Left ventricle myocardium superior (tissue), 1 donor: ENCODE measurements at regions not wholly inside any gene's neighbourhood (a gene's known extent, or its start where the extent isn't known, plus 50 kb on each side); places are given as distances from the start of the nearest gene placed in this dataset.

Experiments
- ATAC-seq: fragments of 200-7000 bp; cut with Tn5 transposase; one replicate; pipeline ENCODE4 v1.9.1; 2020; ENCODE audit warnings: mild to moderate bottlenecking, moderate library complexity
- DNase-seq: peaks from one replicate; pipeline ENCODE4 v3.0.0-alpha.2; 2020
- intact Hi-C: fragments of 100-400 bp; cut with micrococcal nuclease; formaldehyde crosslinking; loops from one replicate; pipeline ENCODE4 v1.11.0; 2022
- donor health status: DM: no; HTN: yes; CAD: no; lungs with severe emphysema.

- ATAC-seq (no peak), DNase-seq (no peak)
- intact Hi-C loops: no loop called here
Observed at GRCh38 chr5:120974690-120975089, 510.6 kb downstream of the PRR16 start.

GRCh38 chr5:120982351-120982750 lies 518.3 kb downstream of the PRR16 start:
- ATAC-seq (no peak), DNase-seq (no peak)
- intact Hi-C loops: no loop called here

- ATAC-seq (no peak), DNase-seq (no peak)
- intact Hi-C loops: no loop called here
Observed at GRCh38 chr5:120985526-120985925, 521.4 kb downstream of the PRR16 start.

- no peak for DNase-seq
- no peak for ATAC-seq
- intact Hi-C loops: no loop called here
Observed at GRCh38 chr5:120988491-120988890, 524.4 kb downstream of the PRR16 start.

GRCh38 chr5:120988941-120989340 lies 524.8 kb downstream of the PRR16 start:
- intact Hi-C loops: no loop called here
- ATAC-seq (no peak), DNase-seq (no peak)

GRCh38 chr5:120991569-120991968 lies 527.5 kb downstream of the PRR16 start:
- ATAC-seq: no peak
- DNase-seq: no peak
- intact Hi-C loops: no loop called here

GRCh38 chr5:120994112-120994511 lies 530.0 kb downstream of the PRR16 start:
- ATAC-seq (no peak), DNase-seq (no peak)
- intact Hi-C loops: no loop called here

GRCh38 chr5:120999550-120999949 lies 535.5 kb downstream of the PRR16 start:
- intact Hi-C loops: no loop called here
- DNase-seq: no peak

GRCh38 chr5:121006217-121006616 lies 542.1 kb downstream of the PRR16 start:
- intact Hi-C loops: no loop called here
- DNase-seq (no peak), ATAC-seq (no peak)

More at GRCh38 chr5:120999550-120999949, 535.5 kb downstream of the PRR16 start:
- no peak for ATAC-seq

GRCh38 chr5:121008041-121008440 lies 543.9 kb downstream of the PRR16 start:
- intact Hi-C loops: no loop called here
- DNase-seq (no peak), ATAC-seq (no peak)

- ATAC-seq: no peak
- DNase-seq: no peak
- intact Hi-C loops: no loop called here
Observed at GRCh38 chr5:121009058-121009457, 545.0 kb downstream of the PRR16 start.

GRCh38 chr5:121018004-121018403 lies 553.9 kb downstream of the PRR16 start:
- DNase-seq: no peak
- intact Hi-C loops: no loop called here
- no peak for ATAC-seq

GRCh38 chr5:121019106-121019505 lies 555.0 kb downstream of the PRR16 start:
- ATAC-seq: no peak
- intact Hi-C loops: no loop called here
- no peak for DNase-seq

GRCh38 chr5:121019734-121020133 lies 555.6 kb downstream of the PRR16 start:
- DNase-seq (no peak), ATAC-seq (no peak)
- intact Hi-C loops: no loop called here

- ATAC-seq: no peak
- intact Hi-C loops: no loop called here
- no peak for DNase-seq
Observed at GRCh38 chr5:121021681-121022080, 557.6 kb downstream of the PRR16 start.

GRCh38 chr5:121024416-121025311 lies 560.6 kb downstream of the PRR16 start:
- intact Hi-C loops: no loop called here
- ATAC-seq: no peak
- DNase-seq: no peak

GRCh38 chr5:121025671-121026070 lies 561.6 kb downstream of the PRR16 start:
- ATAC-seq (no peak), DNase-seq (no peak)
- intact Hi-C loops: no loop called here

- intact Hi-C loops: no loop called here
- ATAC-seq: no peak
- no peak for DNase-seq
Observed at GRCh38 chr5:121027636-121028035, 563.5 kb downstream of the PRR16 start.

GRCh38 chr5:121029536-121030245 lies 565.6 kb downstream of the PRR16 start:
- intact Hi-C loops: no loop called here
- no peak for DNase-seq
- ATAC-seq: no peak

GRCh38 chr5:121031491-121031890 lies 567.4 kb downstream of the PRR16 start:
- DNase-seq (no peak), ATAC-seq (peak; percentile 44)
- intact Hi-C loops: no loop called here

GRCh38 chr5:121033334-121033733 lies 569.2 kb downstream of the PRR16 start:
- DNase-seq: no peak
- ATAC-seq: no peak
- intact Hi-C loops: no loop called here
